HG03095 (cell line): ENCODE measurements at regions not wholly inside any gene's neighbourhood (a gene's known extent, or its start where the extent isn't known, plus 50 kb on each side); places are given as distances from the start of the nearest gene placed in this dataset.
"Not testable (repeated sequence)": the region's sequence is repeated elsewhere in the genome, so short reads cannot be mapped to it uniquely, and the experiment has no call there.

ENCODE experiments used
- ATAC-seq: cut with Tn5 transposase; IDR thresholded peaks from one replicate; pipeline ENCODE4 v1.9.1; 2021; ENCODE audit warnings: moderate library complexity; ENCODE audit not compliant: unreplicated experiment

DNA sequence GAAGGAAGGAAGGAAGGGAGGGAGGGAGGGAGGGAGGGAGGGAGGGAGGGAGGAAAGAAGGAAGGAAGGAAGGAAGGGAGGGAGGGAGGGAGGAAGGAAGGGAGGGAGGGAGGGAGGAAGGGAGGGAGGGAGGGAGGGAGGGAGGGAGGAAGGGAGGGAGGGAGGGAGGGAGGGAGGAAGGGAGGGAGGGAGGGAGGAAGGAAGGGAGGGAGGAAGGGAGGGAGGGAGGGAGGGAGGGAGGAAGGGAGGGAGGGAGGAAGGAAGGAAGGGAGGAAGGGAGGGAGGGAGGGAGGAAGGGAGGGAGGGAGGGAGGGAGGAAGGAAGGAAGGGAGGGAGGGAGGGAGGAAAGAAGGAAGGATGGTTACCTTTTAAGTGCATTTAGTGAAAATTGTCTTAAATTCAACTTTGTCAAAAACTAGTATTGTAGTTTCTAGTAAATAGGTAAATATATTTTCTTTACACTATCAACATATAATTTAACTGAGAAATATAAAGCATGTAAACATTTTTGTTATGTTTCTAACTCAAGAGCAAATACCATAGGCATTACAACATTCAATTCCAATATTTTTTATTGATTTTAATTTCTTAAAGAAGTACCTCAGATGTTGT lies 776.4 kb upstream of the ADGRL3 start:
- not testable (repeated sequence) for ATAC-seq

DNA sequence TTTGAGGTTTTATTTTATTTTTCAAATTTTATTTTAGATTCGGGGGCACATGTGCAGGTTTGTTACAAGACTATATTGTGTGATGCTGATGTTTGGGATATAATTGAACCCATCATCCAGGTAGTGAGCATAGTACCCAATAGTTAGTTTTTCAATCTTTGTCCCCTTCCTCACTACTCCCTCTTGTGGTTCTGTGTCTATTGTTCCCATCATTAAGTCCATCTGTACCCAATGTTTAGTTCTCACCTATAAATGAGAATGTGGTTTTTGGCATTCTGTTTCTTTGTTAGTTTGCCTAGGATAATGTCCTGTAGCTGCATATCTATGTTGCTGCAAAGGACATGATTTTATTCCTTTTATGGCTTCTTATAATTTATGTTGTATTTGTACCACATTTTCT lies 767.2 kb upstream of the ADGRL3 start:
- no peak for ATAC-seq

DNA sequence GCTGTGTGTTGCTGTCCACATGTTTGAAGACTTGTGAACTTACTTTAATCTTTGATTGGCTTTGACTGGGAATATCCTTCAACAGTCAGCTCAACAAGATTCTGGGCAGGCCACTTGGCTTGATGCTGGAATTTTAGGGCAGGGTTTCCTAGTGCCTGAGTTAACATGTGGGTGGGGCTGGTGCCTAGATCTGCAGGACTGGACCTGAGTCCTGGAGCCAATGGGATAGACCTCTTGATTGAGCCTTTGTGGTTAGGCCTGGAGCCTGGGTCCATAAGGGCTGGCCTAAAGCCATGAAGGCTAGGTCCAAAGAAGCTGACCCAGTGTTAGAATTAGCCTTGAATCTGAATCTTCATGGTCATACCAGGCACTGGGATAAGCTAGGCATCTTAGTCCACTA lies 757.1 kb upstream of the ADGRL3 start:
- ATAC-seq: no peak

DNA sequence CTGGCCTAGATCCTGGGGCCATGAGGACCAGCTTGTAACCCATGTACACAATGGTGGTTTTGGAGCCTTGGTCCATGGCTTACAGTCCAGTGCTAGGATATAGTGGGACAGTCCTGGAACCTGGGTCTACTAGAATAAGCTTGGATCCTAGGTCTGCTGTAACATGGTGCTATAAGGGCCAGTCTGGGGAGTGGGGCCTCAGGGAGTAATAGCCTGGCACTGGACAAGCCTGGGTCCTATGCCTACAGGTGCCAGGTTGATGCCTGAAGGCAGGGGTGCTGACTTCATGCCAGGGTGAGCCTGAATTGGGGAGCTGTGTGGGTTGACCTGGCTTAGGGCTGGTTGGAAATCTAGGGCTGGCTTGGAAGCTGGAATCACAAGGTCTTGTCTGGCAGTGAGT lies 756.3 kb upstream of the ADGRL3 start:
- no peak for ATAC-seq

DNA sequence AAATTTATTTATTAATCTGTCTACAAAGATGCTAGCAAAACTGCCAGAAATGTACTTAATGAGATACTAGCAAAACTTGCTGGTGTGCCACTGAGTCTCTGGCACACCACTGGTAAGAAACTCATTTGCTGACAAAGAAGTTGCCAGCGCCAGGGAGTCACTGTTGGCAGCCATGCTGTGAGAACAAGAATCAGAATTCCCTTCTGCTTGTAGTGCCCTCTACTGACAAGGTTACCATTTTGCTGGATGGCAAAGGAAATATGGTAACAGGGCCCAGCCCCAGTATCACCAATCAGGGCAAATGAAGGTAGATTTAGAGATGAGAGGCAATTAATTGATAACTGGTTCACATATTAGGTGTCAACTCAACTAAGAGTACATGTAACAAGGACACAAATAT lies 750.1 kb upstream of the ADGRL3 start:
- no peak for ATAC-seq

DNA sequence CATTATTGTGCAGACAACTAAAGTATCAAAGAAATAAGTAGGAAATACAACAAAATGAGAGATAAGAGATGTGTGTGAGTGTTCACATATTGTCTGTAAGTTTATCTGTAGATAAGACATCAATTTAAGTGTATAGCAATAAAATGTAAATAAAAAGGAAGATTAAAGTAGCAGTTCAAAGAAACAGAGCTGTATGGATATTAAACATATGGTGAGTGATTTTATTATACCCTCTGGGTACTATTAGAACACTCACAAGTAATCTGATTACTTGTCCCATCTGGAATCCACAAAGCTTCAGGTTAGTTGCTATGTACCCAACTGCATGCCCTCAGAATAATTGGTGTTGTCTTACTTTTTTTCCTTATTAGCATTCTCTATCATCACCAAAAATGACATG lies 747.9 kb upstream of the ADGRL3 start:
- ATAC-seq: no peak

DNA sequence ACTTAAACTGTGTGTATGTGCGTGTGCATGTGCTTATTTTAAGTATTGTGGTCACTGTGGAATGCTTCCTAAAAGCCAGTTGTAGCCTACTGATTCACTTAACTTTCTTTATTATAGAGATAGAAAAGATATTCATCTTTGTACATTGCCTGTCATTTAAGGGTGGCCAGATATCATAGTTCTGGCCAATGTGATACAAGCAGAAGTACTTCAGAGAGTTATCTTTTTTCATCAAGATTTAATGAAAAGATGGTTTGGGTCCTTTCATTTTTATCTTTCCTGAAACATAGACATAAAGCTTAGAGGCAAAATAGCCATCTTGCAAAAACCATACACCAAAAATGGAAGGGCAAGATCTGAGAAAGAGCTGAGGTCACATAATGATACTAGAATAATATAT lies 744.7 kb upstream of the ADGRL3 start:
- no peak for ATAC-seq

DNA sequence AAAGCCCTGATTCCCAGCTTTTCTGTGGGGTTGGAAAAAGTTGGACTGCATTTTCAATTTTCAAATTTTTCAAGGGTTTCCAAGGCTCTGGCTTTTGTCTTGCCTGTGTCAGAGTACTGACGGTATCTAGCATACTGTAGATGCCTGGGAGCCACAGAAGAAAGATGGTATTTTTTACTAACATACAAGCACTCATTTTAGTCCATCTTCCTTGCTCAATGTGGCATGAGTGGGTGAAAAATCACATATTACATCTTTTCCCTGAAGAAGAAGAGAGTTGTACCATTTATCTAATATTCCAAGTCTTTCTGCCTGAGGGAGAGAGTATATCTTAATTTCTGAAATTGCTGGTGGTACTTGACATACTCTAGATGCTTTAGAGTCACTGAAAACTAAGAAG lies 738.6 kb upstream of the ADGRL3 start:
- ATAC-seq: no peak

DNA sequence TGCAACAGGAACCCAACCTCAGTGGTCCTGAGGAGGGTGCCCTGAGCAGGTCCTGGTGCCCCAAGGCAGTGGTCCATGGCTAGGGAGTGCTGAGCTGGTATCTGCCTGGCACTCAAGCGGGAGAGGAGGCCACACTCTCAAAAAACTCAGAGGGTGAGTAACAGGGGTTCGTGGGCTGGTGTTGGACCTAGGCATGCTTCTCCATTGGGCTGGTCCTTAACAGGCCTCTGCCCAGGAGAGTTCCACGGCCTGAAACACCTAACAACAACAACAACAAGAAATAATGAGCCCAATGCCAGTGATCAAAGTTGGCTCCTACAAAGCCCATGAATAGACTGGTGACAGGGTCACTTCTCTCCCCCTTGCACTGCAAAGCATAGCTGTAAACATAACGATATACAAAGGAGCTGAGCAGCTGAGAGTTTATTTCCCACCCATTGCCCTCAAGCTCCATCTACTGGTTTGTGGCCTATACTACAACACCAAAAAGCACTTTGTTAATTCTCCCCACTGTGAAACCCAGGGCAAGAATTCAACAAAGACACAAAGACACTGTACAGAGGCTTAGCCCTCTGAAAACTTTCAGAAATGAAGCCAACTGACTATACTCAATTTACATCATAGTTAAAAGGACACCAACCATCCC lies 736.1 kb upstream of the ADGRL3 start:
- ATAC-seq: peak; percentile 49

DNA sequence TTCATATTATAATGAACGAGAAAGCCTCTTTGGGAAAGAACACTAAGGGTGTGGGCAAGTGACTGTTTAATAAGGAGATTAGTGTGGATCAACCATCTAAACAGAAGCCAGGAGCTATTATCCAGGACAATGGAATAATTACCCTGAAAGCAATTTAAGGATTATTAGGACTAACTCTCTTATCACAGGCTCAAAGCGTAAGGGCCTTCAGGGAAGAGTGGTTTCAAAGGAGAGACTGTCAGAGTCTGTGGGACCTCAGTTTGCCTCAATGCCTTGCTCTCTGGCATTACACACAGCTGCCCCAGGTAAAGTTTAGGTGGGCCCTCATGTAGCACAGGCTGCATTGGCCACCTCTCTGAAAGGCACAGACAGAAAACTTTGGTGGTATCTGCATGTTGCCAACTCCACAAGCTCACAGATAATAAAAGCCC lies 717.2 kb upstream of the ADGRL3 start:
- ATAC-seq: no peak

DNA sequence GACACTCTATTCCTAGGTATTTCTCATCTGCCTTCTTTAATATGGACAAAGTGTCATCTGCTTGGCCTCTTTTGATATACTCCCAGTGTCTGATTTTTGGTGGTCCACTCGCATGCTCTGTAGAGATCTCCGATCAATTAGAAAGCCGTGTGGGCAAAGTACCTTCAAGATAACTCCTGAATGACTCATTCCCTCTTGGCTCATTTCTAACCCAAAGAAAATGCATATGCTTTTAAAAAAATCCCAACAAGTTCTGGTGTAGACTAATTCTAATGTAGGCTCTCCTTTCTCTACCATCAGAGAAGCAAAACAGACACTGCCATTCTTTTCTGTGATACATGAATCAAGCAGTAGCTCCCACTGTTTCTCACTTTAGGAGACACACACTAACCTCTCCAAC lies 714.9 kb upstream of the ADGRL3 start:
- no peak for ATAC-seq

DNA sequence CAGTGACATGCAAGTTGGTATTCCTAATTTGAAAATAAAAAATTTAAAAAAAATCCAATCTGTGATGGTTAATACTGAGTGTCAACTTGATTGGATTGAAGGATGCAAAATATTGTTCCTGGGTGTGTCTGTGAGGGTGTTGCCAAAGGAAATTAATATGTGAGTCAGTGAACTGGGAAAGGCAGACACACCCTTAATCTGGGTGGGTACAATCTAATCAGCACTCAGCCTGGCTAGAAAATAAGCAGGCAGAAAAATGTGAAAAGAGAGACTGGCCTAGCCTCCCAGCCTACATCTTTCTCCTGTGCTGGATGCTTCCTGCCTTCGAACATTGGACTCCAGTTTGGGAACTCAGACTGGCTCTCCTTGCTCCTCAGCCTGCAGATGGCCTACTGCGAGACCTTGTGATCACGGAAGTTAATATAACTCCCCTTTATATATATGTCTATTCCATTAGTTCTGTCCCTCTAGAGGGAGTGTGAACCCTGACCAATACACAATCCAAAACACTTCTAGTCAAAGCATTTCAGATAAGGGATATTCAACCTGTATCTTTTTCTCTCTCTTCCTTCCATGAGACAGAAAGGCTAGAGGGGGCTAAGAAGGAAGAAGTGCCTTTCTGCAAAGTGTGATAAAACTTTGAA lies 712.9 kb upstream of the ADGRL3 start:
- not testable (repeated sequence) for ATAC-seq

DNA sequence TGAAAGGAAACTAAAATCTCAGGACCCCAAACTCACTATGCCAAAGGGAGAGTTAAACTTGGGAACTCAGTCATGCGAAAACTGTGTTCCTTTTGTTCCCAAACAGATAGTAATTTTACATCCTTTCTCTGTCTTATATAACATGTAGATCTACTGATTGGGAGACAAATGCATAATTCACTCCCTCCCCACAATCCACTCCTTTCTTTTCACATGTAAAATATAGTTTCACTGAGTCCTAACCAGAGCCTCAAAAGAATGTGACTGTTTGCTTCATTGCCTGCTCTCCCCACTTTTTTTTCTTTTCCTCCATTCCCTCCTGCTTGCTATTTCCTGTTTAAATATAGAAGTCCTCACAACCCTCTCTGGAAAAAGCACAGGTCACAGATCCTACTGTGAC lies 699.3 kb upstream of the ADGRL3 start:
- no peak for ATAC-seq

DNA sequence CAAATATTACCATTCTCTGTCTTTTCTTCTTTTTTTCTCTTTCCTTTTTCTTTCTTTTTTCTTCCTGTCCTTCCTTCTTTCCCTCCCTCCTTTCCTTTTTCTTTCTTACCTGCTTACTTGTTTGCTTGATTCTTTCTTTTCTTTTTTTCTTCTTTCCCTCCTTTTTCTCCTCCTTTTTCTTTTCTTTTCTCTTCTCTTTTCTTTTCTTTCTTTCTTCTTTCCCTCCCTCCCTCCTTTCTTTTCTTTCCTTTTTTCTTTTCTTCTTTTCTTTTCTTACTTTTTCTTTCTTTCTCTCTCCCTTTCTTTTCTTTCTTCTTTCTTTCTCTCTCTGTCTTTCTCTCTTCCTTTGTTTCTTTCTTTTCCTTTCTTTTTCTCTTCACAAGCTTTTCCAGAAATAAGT lies 697.4 kb upstream of the ADGRL3 start:
- ATAC-seq: no peak

DNA sequence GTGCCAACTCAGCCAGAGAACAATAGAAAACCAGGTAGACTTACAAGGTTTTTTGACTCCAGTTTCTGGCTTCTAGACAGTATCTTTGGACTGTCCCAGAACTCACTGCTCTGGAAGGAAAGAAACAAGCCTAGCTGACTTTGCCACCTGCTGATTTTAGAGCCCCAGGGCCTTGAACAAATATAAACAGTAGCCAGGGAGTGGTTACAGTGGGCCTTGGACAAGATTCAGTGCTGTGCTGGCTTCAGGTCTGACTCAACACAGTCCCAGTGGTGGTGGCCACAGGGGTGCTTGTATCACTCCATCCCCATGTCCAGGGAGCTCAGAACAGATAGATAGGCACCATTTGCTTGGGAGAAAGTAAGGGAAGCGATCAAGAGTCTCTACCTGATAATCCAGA lies 694.1 kb upstream of the ADGRL3 start:
- no peak for ATAC-seq

DNA sequence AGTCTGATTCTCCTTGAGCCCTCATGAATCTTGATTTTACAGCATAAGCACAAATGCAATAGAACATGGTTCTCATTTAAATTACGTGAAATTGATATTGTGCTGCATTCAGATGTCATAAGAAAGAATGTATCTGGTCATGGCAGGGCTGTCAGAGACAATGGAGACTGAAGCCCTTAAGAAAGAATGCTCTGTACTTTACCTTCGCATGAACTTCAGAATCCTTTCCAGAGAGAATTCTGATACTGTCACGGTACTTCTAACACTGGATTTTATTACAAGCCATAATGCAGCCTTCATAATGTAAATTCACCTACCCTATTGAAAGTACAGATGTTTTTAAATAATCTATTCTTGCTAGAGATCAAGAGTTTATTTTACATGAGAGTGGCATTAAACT lies 677.9 kb upstream of the ADGRL3 start:
- no peak for ATAC-seq

DNA sequence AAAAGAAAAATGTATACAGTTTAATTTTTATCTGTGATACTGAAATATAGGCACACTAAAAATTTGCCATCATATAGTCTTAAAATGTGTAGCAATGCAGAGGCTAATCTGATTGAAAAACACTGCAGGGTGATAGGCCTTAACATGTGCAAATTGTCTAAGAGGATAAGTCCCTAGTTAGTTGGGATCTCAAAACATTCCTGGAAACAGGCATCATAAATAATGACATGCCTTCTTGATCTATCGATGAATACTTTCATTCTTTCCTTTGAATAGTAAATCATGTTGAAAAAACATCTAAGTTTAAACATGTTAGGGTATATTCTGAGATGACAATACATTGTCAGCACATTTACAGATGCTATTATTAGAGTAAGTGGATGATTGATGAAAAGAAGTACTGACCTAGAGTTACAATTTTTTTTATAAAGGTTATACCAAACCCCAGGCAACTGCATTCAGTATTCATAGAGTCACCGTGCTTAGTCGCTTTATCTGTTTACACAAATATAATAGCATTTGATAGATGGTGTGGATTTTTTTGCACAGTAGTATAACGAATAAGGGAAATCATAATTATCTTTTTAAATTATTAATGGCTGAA lies 668.2 kb upstream of the ADGRL3 start:
- ATAC-seq: no peak

DNA sequence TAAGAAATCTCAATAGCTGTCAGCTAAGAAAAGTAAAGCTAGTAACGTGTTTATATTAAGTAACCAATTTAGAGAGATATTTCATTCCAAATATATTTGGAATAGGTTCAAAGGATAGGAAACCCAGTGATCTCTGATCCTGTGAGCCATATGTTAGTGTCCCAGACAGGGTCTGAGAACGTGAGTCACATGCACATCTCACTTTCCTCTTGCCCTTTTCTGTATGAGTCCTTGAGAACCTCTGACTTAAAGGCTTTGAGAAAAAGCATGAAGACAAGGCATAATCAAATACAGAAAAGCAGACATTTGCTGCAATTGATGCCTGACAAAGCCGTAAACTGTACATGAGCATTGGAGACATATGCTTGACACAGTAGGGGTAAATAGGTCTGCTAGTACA lies 655.1 kb upstream of the ADGRL3 start:
- no peak for ATAC-seq

DNA sequence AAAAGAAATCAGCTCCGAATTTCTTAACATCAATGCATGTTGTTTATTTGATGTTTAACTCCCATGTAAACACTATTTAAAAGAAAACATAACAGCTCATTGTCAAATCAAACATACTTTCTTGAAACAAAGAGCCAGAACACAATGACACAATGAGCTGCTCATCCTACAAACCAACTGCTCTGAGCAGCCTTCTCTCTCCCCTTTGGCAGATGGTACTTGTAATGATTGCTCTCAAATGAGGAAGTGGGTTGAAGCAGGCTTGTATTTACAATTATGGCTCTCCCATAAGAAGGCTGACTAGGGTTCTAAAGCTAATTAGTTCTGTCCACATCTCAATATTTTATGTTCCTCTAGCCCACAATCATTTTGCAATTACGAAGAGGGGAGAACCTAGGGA lies 637.8 kb upstream of the ADGRL3 start:
- no peak for ATAC-seq

DNA sequence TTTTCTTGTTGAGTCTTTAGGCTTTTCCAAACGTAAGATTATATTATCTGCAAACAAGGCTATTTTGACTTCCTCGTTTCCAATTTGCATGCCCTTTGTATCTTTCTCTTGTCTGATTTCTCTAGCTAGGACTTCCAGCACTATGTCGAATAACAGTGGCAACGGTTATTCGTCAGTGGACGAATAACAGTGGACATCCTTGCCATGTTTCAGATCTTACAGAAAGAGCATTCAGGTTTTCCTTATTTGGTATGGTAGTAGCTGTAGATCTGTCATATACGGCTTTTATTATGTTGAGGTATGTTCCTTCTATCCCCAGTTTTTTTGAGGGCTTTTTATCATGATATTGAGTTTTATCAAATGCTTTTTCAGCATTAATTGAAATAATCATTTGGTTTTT lies 634.6 kb upstream of the ADGRL3 start:
- ATAC-seq: no peak

DNA sequence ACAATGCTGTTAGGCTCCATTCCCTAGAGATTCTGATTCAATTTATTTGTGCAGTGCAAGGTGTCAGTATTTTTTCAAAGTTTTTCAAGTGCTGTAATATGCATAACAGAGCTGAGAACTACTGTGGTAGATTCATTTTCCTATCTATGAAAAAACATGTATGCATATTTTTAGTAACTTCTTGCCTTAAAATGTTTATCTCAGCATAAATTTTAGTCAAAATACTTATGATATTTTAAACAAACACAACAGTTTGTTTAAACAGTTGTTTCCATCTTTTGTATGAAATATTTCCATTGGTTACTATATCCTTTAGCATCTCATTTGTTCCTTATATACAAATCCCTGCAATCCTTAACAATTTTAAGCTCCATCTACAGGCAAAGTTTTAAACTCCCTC lies 624.8 kb upstream of the ADGRL3 start:
- no peak for ATAC-seq

DNA sequence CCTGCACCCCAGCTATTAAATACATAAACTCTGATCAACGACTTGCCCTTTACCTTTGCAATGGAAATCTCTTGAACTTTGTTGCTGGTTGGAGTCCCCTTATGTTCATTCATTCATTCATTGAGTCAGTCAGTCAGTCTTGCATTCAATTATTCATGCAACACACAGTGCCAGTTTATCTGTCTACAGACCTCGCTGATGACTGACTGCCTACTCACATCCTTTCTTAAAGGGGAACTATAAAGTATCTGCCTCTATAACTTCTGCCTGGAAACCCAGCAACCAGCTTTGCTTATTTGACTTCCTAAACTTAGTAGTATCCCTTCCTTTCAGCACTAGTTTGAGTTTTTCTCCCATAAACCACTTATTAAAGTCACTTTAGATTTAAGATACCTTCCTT lies 620.8 kb upstream of the ADGRL3 start:
- no peak for ATAC-seq
